H1 (cell line): ENCODE measurements at regions not wholly inside any gene's neighbourhood (a gene's known extent, or its start where the extent isn't known, plus 50 kb on each side); places are given as distances from the start of the nearest gene placed in this dataset.

Experiments used
- CHD7 ChIP-seq: fragments of 300-600 bp; sonication (generic); IDR thresholded peaks from 2 replicates; pipeline ENCODE4 v1.7.1; 2012; ENCODE audit warnings: low read length, moderate library complexity, mild to moderate bottlenecking, inconsistent platforms; ENCODE audit not compliant: insufficient replicate concordance
- SP2 ChIP-seq: IDR thresholded peaks from 2 replicates; pipeline ENCODE4 v1.6.1; 2012; ENCODE audit warnings: mild to moderate bottlenecking, low read length, inconsistent platforms

- TF ChIP-seq CHD7: no peak
- no peak for TF ChIP-seq SP2
Observed at GRCh38 chr1:209045331-209046057, 538.0 kb upstream of the CAMK1G start (continued).
